Femur (tissue), 1 donor: ENCODE measurements at regions not wholly inside any gene's neighbourhood (a gene's known extent, or its start where the extent isn't known, plus 50 kb on each side); places are given as distances from the start of the nearest gene placed in this dataset.
"Not testable (repeated sequence)": the region's sequence is repeated elsewhere in the genome, so short reads cannot be mapped to it uniquely, and the experiment has no call there.

Experiments
- DNase-seq: peaks from one replicate; pipeline ENCODE4 v3.0.0-alpha.2; 2017

DNA sequence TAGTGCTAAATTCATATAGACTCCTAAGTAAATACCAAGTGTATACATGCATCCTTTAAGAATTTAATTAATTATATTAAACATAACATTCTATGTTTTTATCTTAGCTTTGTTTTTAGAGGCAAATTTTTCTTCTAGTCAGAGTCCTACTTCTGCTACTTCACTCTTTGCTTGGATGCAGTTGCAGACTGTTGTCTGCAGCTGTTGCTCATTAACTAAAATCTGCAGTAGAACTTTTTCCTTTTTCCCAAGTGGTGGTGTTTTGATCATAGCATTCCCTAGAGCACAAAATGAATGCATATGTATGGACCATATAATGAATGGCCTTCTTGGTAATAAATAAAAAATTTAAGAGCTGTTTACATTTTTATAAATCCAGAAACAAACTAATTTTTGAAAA is 198.3 kb downstream of the CASP12 start:
- no peak for DNase-seq

DNA sequence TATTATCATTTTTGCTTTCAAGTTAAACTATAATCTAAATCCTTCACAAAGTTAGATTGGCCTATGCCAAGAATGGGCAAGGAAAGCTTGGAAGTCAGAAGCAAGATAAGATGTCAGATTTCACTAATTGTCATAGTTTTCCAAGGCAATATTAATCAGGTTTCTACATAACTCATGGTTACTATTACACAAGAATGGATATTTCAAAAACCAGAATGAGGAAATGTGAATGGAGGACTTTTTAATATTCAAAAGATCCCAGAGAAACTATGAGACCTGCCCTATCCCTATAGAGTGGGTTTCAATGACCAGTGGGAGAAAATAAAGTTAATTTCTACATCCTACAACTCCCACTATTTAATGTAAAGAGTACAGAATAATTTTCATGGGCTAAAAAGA is 203.2 kb downstream of the CASP12 start:
- no peak for DNase-seq

DNA sequence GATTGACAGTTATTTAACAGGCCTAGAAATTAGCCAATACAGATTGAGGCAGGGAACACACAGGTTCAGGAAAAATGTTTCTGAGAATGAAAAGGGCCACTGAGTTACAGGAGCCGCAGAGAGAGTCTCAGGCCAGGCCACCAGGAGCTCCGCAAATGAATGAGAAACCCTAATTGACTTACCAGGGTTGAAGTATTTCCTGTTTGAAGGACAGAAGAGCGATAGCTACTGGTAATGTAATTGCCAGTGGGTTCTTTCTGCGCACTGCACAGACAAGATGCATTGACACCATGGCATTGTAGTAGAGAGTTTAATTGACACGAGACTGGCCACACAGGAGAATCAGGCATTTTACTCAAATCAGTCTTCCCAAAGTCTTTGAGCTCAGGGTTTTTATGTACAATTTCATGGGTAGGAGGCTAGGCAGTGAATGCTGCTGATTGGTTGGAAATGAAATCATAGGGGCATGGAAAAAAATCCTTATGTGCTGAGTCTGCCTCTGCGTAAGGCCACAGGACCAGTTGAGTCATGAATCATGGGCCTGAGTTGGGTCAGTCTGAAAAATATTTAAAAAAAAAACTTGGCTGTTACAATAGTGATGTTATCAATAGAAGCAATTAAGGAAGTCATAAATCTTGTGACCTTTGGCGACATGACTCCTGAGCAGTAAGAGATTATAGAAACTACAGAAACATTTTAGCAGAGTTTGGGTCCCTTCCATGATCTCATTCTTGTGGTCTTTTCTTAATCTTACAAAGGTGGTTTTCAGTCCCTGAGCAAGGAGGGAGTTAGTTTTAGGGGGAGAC is 203.8 kb downstream of the CASP12 start:
- no peak for DNase-seq

DNA sequence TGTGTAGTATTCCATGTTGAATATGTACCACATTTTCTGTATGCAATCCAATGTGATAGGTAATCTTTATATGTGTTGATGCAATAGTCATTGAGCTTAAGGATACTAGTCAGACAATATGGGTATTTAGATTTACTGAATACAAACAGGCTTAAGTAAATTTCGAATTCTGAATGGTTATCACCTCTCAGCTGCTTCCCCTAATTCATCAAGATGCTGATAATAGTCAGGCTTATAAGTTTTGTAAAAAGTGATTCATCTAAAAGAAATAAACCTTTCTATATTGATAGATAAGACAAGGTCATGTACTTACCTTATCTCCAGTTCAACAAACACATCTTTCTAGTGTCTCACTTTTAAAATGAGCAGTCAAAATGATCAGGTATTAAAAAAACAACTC is 205.5 kb downstream of the CASP12 start:
- no peak for DNase-seq

DNA sequence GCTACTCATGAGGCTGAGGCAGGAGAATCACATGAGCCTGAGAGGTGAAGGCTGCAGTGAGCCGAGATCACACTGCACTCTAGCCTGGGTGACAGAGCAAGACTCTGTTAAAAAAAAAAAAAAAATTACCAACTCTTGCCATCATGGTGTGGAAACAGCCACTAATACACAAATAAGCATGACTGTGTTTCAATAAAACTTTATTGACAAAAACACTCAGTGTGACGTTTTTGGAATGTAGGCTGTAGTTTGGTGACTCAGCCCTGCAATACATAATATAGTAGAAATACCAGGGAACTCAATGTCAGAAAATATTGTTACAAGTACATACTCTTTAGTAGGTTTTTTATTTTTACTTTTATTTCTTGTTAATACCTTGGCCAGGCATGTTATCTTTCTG is 207.1 kb downstream of the CASP12 start:
- DNase-seq = no peak

DNA sequence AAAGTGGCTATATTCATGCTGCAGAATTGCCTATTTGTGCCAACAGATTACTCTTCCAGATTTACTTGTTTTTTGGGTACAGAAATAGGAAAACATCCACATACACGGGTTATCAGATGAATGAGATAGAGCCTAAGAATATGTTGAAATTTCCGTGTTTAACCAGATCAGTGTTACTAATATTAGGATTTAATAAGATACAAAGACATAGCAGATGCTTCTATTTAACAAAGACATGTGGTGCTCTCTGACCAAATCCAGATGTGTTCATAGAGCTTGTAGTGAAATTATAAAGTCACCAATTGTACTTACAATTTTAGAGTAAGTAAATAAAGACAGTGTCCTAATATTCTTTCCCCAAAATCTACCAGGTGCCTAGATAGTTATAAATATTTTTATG is 208.0 kb downstream of the CASP12 start:
- no peak for DNase-seq

DNA sequence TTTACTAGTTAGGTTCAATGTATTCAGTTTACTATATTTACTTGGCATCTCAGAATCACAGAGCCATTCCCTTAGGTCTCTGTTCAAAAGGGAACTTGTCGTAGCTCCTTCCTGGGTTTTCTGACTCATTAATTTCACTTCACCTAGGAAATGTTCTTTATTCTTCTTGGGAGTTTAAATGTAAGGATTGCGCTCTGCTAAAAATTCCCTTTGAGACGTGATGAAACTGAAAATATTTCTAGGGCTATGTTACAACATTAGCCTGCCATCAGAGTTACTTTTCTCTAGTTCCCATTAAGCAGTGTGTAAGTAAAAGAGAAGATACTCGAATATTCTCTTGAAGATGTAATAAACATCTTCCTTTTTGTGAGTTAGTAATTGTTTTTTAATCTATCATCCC is 209.5 kb downstream of the CASP12 start:
- no peak for DNase-seq

DNA sequence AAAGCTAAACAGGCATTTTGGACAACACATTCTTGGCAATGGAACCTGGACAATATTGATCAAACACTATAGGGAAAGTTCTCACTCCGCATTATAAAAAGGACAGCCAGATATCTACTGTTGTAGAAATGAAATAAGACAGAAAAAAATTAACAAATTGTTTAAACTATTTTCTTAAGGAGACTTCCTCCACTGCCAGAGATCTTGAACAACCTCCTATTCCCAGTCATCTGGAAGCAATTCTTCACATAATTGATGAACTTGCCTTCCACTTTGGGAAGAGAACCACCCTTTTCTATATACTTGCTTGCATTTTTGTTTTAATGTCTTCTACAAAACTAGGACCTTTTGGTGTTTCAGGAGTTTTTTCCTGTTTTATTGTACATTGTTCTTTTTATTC is 216.1 kb downstream of the CASP12 start:
- no peak for DNase-seq

DNA sequence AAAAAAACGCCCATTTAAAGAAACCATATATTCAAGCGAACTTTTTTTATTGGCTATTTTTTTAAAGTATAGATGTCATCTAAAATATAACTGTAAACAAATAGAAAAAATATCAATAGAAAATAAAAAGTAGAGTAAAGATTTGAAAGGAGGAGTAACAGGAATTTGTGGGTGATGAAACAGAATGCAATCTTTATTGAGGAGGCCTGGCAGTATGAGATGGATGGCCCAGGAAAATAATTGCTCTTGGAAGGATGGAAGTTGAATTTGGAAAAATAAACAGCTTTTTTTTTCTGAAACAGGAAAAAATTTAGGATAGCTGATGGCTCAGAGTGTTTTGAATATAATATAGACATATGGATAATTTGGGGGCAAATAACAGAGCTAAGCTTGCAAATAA is 219.0 kb downstream of the CASP12 start:
- no peak for DNase-seq

DNA sequence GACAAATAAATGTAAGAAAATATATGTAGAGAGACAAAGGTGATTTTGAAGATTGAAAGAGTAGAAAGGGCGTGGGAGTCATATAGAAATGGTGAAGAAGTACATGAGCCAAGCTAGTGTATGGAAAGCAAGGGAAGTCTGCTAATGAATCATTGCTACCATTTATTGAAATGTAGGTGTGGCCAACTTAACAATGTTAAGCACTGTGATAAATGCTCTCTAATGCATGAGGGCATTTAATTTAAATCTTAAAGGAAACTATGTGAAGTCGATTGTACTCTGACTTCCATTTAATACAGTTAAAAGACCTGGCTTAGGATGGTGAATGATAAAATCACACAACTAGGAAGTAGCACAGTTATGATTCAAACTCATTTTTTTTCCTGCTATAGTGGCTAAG is 219.9 kb downstream of the CASP12 start:
- no peak for DNase-seq

DNA sequence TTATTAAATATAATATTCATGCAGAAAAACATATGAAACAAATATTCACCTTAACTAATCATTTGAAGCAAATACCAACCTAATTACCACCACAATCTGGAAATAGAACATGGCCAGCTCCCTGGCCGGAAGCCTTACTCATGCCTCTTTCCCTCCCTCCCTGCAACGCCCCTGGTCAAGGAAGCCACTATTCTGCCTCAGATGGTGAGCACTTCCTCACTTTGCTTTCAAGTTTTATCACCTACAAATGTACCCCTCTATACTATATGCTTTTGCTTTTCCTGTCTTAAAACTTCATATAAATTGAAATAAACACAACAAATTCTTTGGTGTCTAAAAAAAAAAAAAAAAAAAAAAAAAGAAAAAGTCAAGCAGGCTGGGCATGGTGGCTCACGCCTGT is 221.2 kb downstream of the CASP12 start:
- not testable (repeated sequence) for DNase-seq

DNA sequence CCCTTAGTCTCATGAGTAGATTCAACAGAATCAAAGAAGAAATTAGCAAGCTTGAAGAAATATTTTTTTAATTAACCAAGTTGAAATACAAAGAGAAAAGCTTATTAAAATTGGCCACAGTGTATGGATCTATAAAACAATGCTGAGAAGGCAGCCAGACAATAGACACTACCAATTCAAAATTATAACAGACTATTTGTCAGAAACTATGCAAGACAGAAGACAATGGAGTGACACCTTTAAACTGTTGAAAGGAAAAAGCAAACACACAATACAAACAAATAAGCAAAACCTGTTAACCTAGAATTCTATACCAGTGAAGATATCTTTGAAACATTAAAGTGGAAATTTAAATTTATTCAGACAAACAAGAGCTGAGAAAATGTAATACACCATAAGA is 225.4 kb downstream of the CASP12 start:
- DNase-seq = no peak

DNA sequence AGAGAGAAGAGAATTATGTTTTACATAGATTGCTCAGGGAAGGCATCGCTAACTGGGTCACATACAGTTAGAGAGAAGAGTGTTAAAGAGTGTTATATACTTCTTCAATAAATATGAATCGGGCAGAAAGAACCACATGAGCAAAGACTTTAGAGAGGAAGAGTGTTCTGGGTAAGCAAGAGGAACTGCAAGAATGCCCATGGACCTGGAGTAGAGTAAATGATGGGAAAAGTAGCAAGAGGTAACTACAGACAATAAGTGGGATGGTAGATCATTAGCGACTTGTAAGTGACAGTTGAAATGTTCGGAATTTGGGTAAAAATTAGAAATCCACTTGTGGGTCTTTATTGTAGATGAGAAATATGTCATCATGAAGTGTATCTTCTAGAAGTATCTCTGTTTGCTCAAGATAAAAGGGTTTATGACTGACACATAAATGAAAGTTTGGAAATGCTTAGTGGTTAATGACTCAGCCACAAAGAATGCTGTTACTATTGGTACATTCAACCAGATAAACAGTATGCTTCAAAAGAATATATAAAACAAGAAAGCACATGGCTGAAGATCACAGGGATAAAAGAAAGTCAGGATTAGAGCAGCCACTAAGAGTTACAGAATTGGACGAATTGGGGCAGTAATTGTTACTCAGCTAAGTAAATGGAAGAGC is 229.3 kb downstream of the CASP12 start:
- no peak for DNase-seq

DNA sequence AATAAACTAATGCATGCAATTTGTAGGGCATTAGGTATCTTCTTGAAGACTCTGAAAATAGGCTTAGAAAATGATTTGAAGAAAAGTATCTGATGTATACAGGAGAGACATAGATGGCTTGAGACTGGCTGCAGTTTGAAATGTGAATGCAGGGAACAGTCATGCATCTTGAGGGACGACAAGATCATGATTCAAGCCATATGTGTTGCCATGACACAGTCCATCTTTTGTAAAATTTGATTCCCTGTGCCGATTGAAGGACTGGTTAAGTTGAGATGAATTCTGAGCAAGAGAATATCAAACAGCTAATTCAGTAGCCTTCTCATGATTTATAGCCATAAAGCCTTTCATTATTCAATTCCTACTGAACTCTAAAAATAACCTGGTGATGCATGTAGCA is 231.6 kb downstream of the CASP12 start:
- DNase-seq = no peak

DNA sequence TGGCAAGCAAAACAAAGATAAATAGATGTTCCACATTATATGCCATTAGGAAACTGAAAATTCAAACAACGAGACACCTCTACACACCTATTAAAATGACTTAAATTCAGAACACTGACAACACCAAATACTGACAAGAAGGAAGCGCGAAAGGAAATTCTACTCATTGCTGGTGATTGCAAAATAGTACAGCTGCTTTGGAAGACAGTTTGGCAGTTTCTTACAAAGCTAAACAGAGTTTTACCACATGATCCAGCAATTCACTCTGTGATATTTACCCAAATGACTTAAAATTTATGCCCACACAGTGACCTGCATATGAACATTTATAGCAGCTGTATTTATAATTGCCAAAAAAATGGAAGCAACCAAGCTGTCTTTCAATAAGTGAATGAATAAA is 232.6 kb downstream of the CASP12 start:
- DNase-seq = no peak

DNA sequence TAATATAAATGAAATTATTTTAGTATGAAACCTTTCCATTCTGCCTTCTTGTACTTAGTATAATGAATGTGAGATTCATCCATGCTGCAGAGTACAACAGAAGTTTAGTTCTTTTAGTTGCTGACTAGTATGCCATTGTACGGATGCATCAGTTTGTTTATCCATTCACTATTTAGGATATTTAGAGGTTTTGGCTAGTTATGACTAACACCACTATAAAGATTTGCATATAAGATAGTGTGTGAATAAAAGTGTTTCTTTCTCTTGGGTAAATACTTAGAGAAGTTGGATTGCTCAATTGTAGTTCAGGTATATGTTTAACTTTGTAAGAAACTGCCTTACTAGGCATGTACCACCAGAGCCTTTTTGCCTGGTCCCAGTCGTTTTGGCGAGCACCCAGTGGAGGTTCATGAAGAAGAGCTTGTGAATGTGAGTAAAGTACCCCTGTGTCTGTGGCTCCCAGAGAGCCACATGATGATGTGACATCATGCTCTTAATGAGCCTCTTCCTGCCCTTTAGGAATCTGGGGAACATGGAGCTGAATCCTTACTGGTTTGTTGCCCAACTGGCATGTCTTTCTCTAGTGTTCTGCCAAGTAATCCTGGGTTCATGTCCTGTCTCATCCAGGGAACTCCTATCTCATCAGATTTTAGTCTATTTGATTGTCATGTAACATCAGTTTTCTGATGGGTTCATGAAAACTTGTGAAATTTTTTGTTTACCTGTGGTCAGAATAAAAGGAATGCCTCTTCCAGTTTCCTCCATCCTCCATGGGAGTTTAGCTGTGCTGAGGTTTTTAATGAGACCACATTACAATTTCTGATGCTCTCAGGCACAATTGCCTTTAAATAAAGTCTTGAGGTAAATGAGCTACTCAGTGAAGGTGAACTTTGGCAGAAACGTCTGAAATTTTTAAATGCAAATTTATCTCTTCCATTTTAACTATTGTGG is 234.8 kb downstream of the CASP12 start:
- DNase-seq = no peak

DNA sequence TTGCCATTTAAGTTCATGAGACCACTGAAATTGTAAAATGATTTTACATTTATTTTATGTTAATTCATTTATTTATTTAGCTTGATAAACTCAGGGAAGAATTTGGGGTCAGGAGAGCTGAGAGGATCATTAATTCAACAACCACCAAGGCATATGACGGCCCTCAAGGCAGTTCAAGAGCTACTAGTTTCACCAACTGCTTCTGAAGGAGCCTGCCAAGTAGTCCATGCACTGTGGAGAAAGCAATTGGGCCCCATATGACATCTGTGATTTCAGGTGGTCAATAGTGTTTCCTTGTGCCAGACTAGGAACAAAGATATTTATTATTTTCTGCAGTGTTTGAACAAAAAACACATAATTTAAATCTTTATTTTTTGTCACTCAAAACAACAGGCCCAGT is 236.4 kb downstream of the CASP12 start:
- no peak for DNase-seq

DNA sequence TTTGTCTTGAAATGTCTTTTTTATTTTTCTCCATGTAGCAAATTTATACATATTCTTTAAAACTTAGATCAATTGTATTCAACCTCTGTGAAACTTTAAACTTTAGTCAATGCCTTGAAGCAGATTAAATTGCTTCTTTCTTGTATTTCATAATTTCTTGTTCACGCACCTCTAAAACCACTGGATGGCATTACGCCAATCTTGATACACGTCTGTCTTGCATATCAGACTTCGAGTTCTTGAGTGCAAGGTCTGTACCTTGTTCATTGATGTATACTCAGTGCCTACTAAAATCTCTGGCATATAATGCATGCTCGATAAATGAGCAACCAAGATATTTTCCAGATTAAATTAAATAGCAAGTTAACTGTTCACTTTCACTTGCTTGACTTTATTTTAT is 236.8 kb downstream of the CASP12 start:
- DNase-seq = no peak

DNA sequence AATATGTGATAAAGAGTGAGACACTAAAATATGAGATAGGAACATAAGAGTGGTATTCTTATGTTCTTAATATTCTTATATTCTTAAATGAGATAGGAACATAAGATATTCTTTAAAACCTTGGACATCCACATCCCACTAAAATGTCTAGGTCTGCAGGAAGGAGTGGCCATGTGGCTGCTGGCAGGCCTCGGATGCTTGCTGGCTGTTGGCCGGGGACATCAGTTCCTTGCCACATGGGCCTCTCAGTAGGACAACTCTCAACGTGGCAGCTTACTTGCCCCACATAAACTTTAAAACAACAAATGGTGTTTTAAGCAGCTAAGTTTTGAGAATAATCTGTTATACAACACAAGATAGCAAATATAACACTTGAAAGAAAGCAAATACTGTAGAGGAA is 240.1 kb downstream of the CASP12 start:
- no peak for DNase-seq

DNA sequence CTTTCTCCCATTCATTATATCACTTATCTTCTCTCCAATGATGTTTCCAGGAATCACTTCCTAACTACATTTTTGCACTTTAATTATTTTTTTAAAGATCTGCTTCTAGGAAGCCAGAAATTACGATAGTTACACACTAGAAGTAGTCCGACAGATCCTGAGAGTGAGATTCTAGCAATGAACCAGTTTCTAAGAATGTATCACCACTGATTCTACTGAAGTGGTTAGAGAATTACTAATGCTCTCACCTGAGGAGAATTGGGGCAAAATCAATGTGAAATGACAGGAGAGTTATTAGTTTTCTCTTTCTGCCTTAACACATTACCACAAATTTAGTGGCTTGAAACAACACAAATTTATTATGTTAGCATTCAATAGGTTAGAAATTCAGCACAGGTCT is 241.2 kb downstream of the CASP12 start:
- no peak for DNase-seq

DNA sequence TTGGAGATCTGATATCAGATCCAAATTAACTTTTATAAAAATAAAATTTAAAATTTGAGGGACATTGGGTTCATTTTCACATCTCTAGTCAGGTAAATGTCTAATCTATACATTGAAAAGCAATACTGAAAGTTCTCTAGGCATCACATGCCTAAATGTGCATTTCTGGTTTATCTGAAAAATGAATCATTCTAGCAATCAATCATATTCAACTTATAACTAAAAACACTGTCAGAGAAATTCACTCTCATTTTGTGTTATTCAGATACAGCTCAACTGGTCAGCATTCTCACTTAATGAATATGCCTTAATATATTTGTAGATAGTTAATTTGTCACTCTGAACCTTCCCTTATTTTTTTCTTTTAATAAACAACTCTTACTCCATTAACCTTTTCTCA is 243.2 kb downstream of the CASP12 start:
- no peak for DNase-seq

DNA sequence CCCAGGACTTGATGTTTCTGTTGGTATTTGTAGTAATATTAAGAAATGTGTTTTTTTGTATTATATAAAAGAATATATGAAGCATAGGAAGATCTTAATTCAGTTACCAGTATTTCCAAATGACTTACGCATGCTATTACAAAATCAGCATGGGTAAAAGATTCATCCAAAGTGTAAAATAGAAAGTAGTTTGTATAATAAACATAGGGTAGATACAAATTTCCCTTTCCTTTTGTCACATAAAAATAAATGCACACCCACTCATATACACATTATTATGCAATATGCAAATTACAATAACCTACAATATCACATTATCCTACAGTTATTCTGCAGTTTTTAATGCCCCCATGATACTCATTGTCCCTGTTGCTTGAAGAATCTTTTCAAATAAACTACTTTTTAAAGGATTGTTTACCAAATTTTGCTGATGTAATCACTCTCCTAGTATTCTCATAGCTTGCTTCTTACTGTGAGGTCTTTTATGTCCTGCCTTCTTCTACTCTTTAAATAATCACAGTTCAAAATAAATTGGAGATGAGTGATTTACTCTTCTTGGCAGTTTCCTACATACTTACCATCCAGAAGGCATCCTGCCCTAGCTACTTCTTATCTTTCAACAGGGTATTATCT is 244.0 kb downstream of the CASP12 start:
- DNase-seq = no peak

DNA sequence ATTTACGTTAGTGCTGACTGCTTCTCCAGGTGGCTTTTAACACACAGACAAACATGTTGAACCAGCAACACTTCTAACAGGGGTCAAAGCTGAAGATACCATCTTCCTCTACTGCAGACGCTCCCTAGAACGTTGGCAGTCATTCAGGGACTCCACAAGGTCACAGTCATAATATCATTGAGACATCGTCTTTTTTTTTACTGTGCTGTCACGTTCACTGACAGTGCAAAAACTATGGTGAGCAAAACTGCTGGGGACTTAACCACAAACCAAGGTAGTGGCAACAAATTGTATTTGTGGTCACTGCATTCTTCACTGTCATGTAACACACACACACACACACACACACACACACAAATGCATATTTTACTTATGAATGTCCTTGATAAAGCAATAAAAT is 244.9 kb downstream of the CASP12 start:
- no peak for DNase-seq
